Uterus (tissue), 3 donors: ENCODE measurements at regions not wholly inside any gene's neighbourhood (a gene's known extent, or its start where the extent isn't known, plus 50 kb on each side); places are given as distances from the start of the nearest gene placed in this dataset.

Source experiments
- DNase-seq, 2 donors: peaks; one replicate each; pipeline ENCODE4 v3.0.0-alpha.2; 2019 to 2020
- H3K27ac ChIP-seq, 2 donors: fragments of 200-600 bp; sonication (generic); 1 replicate in 1 of 2; 2 replicates in 1 of 2; pipeline ENCODE4 v1.5.1; 2016 to 2018
- H3K27me3 ChIP-seq, 2 donors: fragments of 200-600 bp; sonication (generic); one replicate each; pipeline ENCODE4 v1.5.1; 2018 to 2019; ENCODE audit warnings: control low read depth in 1 of 2
- H3K36me3 ChIP-seq, 2 donors: fragments of 200-600 bp; sonication (generic); one replicate each; pipeline ENCODE4 v1.5.1; 2019; ENCODE audit warnings: control low read depth in 1 of 2
- H3K4me1 ChIP-seq, 2 donors: fragments of 200-600 bp; sonication (generic); one replicate each; pipeline ENCODE4 v1.5.1; 2018 to 2019; ENCODE audit warnings: control low read depth in 1 of 2
- H3K4me3 ChIP-seq, 2 donors: fragments of 200-600 bp; sonication (generic); 1 replicate in 1 of 2; 2 replicates in 1 of 2; pipeline ENCODE4 v1.5.1; 2018 to 2019; ENCODE audit warnings: mild to moderate bottlenecking in 1 of 2
- H3K9me3 ChIP-seq, 2 donors: fragments of 200-600 bp; sonication (generic); one replicate each; pipeline ENCODE4 v1.5.1; 2019; ENCODE audit warnings: control low read depth in 1 of 2
- POLR2A ChIP-seq, 2 donors: fragments of 450-650 bp; IDR thresholded peaks; one replicate each; pipeline ENCODE4 v1.6.1; 2016; ENCODE audit warnings: antibody characterized with exemption in 2 of 2, mild to moderate bottlenecking in 1 of 2, moderate library complexity in 1 of 2
- intact Hi-C: fragments of 100-400 bp; cut with DNase I; formaldehyde crosslinking; loops from one replicate; pipeline ENCODE4 v1.15.1; 2023; ENCODE audit warnings: low total_unique reads
- TF ChIP-seq, protein P1 (sequence below), 4 experiments: fragments of 200-600 bp in 2 of 4; fragments of 450-650 bp in 2 of 4; sonication (generic) in 2 of 4; IDR thresholded peaks; one replicate each; pipeline ENCODE4 v1.5.1; 2016 to 2019; ENCODE audit warnings: antibody characterized with exemption in 4 of 4, mild to moderate bottlenecking in 2 of 4, moderate library complexity in 1 of 4
- donor health status: DM: yes; HTN: yes; CAD: no.

GRCh38 chr1:232484856-232485255, 145.1 kb downstream of the SIPA1L2 start:
- intact Hi-C loops: no loop called here
- Histone ChIP-seq H3K27me3 (no peaks in the 10 kb centered on the region), H3K9me3 (no peaks in the 10 kb centered on the region), H3K4me3 (no peak overlapping the region), H3K36me3 (no peaks in the 10 kb centered on the region), H3K4me1 (no peaks in the 10 kb centered on the region), H3K27ac (no peak overlapping the region)
- no peak for DNase-seq
- TF ChIP-seq, protein P1, sequence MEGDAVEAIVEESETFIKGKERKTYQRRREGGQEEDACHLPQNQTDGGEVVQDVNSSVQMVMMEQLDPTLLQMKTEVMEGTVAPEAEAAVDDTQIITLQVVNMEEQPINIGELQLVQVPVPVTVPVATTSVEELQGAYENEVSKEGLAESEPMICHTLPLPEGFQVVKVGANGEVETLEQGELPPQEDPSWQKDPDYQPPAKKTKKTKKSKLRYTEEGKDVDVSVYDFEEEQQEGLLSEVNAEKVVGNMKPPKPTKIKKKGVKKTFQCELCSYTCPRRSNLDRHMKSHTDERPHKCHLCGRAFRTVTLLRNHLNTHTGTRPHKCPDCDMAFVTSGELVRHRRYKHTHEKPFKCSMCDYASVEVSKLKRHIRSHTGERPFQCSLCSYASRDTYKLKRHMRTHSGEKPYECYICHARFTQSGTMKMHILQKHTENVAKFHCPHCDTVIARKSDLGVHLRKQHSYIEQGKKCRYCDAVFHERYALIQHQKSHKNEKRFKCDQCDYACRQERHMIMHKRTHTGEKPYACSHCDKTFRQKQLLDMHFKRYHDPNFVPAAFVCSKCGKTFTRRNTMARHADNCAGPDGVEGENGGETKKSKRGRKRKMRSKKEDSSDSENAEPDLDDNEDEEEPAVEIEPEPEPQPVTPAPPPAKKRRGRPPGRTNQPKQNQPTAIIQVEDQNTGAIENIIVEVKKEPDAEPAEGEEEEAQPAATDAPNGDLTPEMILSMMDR (IDR thresholded peaks at IDR 0.05): no peak
- no peak for TF ChIP-seq POLR2A (IDR thresholded peaks at IDR 0.05)

GRCh38 chr1:232483826-232484225, 146.1 kb downstream of the SIPA1L2 start:
- TF ChIP-seq, protein P1 (IDR thresholded peaks at IDR 0.05): no peak
- no peak for TF ChIP-seq POLR2A (IDR thresholded peaks at IDR 0.05)
- Histone ChIP-seq H3K27me3 (no peaks in the 10 kb centered on the region), H3K27ac (no peak overlapping the region)

DNA sequence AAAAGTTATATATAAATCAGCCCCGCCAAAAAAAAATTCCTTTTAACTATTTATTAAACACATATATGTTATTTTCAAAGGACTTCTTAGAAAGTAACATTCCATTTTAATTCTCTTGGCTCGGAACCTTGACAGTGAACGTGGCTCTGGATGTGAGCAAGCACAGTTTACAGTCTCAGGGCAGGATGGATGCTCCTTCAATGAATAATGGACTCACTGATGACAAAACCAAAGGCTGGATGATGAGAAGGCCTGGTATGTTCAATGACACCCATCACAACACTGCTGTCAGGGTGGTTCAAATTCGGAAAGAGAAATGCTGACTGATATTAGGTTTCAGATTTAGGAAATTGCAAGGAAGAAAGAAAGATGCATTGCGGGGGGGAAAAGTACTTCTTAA, 148.8 kb downstream of the SIPA1L2 start:
- no peaks in the 10 kb centered on the region for H3K36me3 ChIP-seq
- H3K4me3 ChIP-seq: no peak overlapping the region
- intact Hi-C loops: no loop called here
- no peak overlapping the region for H3K27ac ChIP-seq
- no peak for DNase-seq
- no peaks in the 10 kb centered on the region for H3K27me3 ChIP-seq
- no peak for TF ChIP-seq POLR2A (IDR thresholded peaks at IDR 0.05)
- TF ChIP-seq, protein P1 (IDR thresholded peaks at IDR 0.05): no peak
- no peaks in the 10 kb centered on the region for H3K4me1 ChIP-seq
- H3K9me3 ChIP-seq: no peaks in the 10 kb centered on the region

More at GRCh38 chr1:232483826-232484225, 146.1 kb downstream of the SIPA1L2 start:
- H3K36me3 ChIP-seq: no peaks in the 10 kb centered on the region
- no peak for DNase-seq
- no peaks in the 10 kb centered on the region for H3K9me3 ChIP-seq
- H3K4me3 ChIP-seq: no peak overlapping the region
- intact Hi-C loops: no loop called here
- H3K4me1 ChIP-seq: no peaks in the 10 kb centered on the region

DNA sequence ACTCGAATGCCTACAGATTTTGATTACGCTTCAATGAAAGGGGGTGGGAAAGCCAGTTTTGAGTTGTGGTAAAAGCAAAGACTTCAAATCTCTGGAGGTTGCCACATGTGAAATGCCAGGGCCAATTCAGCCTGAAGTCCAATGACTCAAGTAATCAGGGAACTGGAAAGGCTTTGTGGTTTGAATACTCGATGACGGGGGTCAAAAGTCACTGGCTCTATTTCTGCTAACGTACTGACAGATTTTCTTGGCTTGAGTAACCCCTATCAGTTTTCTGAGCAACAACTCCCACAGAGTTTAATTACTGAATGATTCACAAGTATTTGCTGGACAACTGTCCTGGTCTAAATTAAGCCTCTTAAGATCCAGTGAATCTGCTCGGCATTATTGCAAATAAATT, 152.2 kb downstream of the SIPA1L2 start:
- Histone ChIP-seq H3K4me3 (no peak overlapping the region), H3K4me1 (no peaks in the 10 kb centered on the region), H3K36me3 (no peaks in the 10 kb centered on the region), H3K27ac (no peak overlapping the region), H3K27me3 (no peaks in the 10 kb centered on the region), H3K9me3 (no peaks in the 10 kb centered on the region)
- TF ChIP-seq POLR2A (IDR thresholded peaks at IDR 0.05): no peak
- TF ChIP-seq, protein P1 (IDR thresholded peaks at IDR 0.05): no peak
- intact Hi-C loops: no loop called here
- no peak for DNase-seq

- no peak for DNase-seq
- no peak overlapping the region for H3K4me3 ChIP-seq
- intact Hi-C loops: no loop called here
- no peaks in the 10 kb centered on the region for H3K4me1 ChIP-seq
- H3K36me3 ChIP-seq: no peaks in the 10 kb centered on the region
- no peak overlapping the region for H3K27ac ChIP-seq
- no peaks in the 10 kb centered on the region for H3K9me3 ChIP-seq
- TF ChIP-seq POLR2A (IDR thresholded peaks at IDR 0.05): no peak
- TF ChIP-seq, protein P1 (IDR thresholded peaks at IDR 0.05): no peak
- no peaks in the 10 kb centered on the region for H3K27me3 ChIP-seq
Observed at GRCh38 chr1:232476538-232476950, 153.4 kb downstream of the SIPA1L2 start.
